Upper lobe of right lung (tissue), 1 donor: ENCODE measurements at regions not wholly inside any gene's neighbourhood (a gene's known extent, or its start where the extent isn't known, plus 50 kb on each side); places are given as distances from the start of the nearest gene placed in this dataset.

ENCODE experiments used
- ATAC-seq: fragments of 200-7000 bp; cut with Tn5 transposase; one replicate; pipeline ENCODE4 v1.9.1; 2020; ENCODE audit warnings: mild to moderate bottlenecking, moderate library complexity
- DNase-seq: peaks from one replicate; pipeline ENCODE4 v3.0.0-alpha.2; 2020
- H3K27ac ChIP-seq: fragments of 200-600 bp; one replicate; pipeline ENCODE4 v1.8.0; 2022
- H3K27me3 ChIP-seq: fragments of 200-600 bp; one replicate; pipeline ENCODE4 v1.8.0; 2022; ENCODE audit warnings: mild to moderate bottlenecking
- H3K36me3 ChIP-seq: fragments of 200-600 bp; one replicate; pipeline ENCODE4 v1.8.0; 2022
- H3K4me1 ChIP-seq: fragments of 200-600 bp; one replicate; pipeline ENCODE4 v1.8.0; 2022
- H3K4me3 ChIP-seq: fragments of 200-600 bp; one replicate; pipeline ENCODE4 v1.8.0; 2022; ENCODE audit warnings: mild to moderate bottlenecking
- H3K9me3 ChIP-seq: fragments of 200-600 bp; one replicate; pipeline ENCODE4 v1.8.0; 2022
- CTCF ChIP-seq: fragments of 200-600 bp; IDR thresholded peaks from one replicate; pipeline ENCODE4 v1.8.0; 2022; ENCODE audit warnings: antibody characterized with exemption
- intact Hi-C: fragments of 100-400 bp; cut with DNase I; formaldehyde crosslinking; loops from one replicate; pipeline ENCODE4 v1.11.0; 2022
- donor health status: DM: no; HTN: yes; CAD: no; lungs with severe emphysema.

- no peak for DNase-seq
- Histone ChIP-seq H3K4me1 (no peaks in the 10 kb centered on the region), H3K27me3 (no peaks in the 10 kb centered on the region), H3K27ac (no peak overlapping the region), H3K36me3 (no peaks in the 10 kb centered on the region), H3K9me3 (no peaks in the 10 kb centered on the region), H3K4me3 (no peak overlapping the region)
- ATAC-seq: no peak
- intact Hi-C loops: no loop called here
- TF ChIP-seq CTCF: no peak
These were observed 195.0 kb downstream of the KIF18A start for GRCh38 chr11:27912916-27913315.

GRCh38 chr11:27910186-27910931 lies 197.6 kb downstream of the KIF18A start:
- Histone ChIP-seq H3K9me3 (no peaks in the 10 kb centered on the region), H3K27ac (no peak overlapping the region), H3K4me1 (no peaks in the 10 kb centered on the region), H3K4me3 (no peak overlapping the region), H3K27me3 (no peaks in the 10 kb centered on the region), H3K36me3 (no peaks in the 10 kb centered on the region)
- DNase-seq: no peak
- no peak for TF ChIP-seq CTCF
- intact Hi-C loops: no loop called here
- ATAC-seq: no peak

- no peak for DNase-seq
- intact Hi-C loops: no loop called here
- no peaks in the 10 kb centered on the region for H3K27me3 ChIP-seq
- no peaks in the 10 kb centered on the region for H3K4me1 ChIP-seq
- ATAC-seq: no peak
- H3K4me3 ChIP-seq: no peak overlapping the region
- H3K27ac ChIP-seq: no peak overlapping the region
- no peaks in the 10 kb centered on the region for H3K36me3 ChIP-seq
- no peak for TF ChIP-seq CTCF
- no peaks in the 10 kb centered on the region for H3K9me3 ChIP-seq
These were observed 198.6 kb downstream of the KIF18A start for GRCh38 chr11:27909386-27909785.

- Histone ChIP-seq H3K9me3 (no peaks in the 10 kb centered on the region), H3K4me1 (no peaks in the 10 kb centered on the region), H3K27ac (no peak overlapping the region), H3K4me3 (no peak overlapping the region), H3K36me3 (no peaks in the 10 kb centered on the region), H3K27me3 (no peaks in the 10 kb centered on the region)
- intact Hi-C loops: no loop called here
- no peak for DNase-seq
- no peak for ATAC-seq
- no peak for TF ChIP-seq CTCF
These were observed 199.3 kb downstream of the KIF18A start for GRCh38 chr11:27908621-27909020.

GRCh38 chr11:27907530-27907929 lies 200.4 kb downstream of the KIF18A start:
- intact Hi-C loops: no loop called here
- no peak for TF ChIP-seq CTCF
- no peak overlapping the region for H3K4me3 ChIP-seq
- no peaks in the 10 kb centered on the region for H3K9me3 ChIP-seq
- H3K27me3 ChIP-seq: no peaks in the 10 kb centered on the region
- no peak overlapping the region for H3K27ac ChIP-seq
- H3K4me1 ChIP-seq: no peaks in the 10 kb centered on the region
- no peaks in the 10 kb centered on the region for H3K36me3 ChIP-seq
- no peak for ATAC-seq
- no peak for DNase-seq

- no peak for TF ChIP-seq CTCF
- DNase-seq (no peak), ATAC-seq (no peak)
- intact Hi-C loops: no loop called here
- Histone ChIP-seq H3K27ac (no peak overlapping the region), H3K36me3 (no peaks in the 10 kb centered on the region), H3K27me3 (no peaks in the 10 kb centered on the region), H3K4me3 (no peak overlapping the region), H3K9me3 (no peaks in the 10 kb centered on the region), H3K4me1 (no peaks in the 10 kb centered on the region)
These were observed 200.9 kb downstream of the KIF18A start for GRCh38 chr11:27907091-27907490.
